Stomach (tissue), 8 donors: ENCODE measurements at regions not wholly inside any gene's neighbourhood (a gene's known extent, or its start where the extent isn't known, plus 50 kb on each side); places are given as distances from the start of the nearest gene placed in this dataset.

ENCODE experiments used
- DNase-seq, 2 donors: peaks; one replicate each; pipeline versions ENCODE4 v3.0.0 to v3.0.0-alpha.2; 2013 to 2019
- H3K27ac ChIP-seq, 5 donors: fragments of 200-600 bp in 4 of 5; sonication (generic) in 4 of 5; one replicate each; pipeline ENCODE4 v1.5.1; 2013 to 2019; ENCODE audit warnings: mild to moderate bottlenecking in 1 of 5, moderate library complexity in 1 of 5
- H3K27me3 ChIP-seq, 3 donors: fragments of 200-600 bp; sonication (generic); one replicate each; pipeline ENCODE4 v1.5.1; 2017 to 2019; ENCODE audit warnings: mixed run types in 1 of 3
- H3K36me3 ChIP-seq, 4 donors: fragments of 200-600 bp; sonication (generic); 1 replicate in 3 of 4; 2 replicates in 1 of 4; pipeline ENCODE4 v1.5.1; 2016 to 2019
- H3K4me1 ChIP-seq, 4 donors: fragments of 200-600 bp; sonication (generic); one replicate each; pipeline ENCODE4 v1.5.1; 2016 to 2019
- H3K4me3 ChIP-seq, 4 donors: fragments of 200-600 bp; sonication (generic) in 3 of 4; one replicate each; pipeline ENCODE4 v1.5.1; 2016 to 2019; ENCODE audit warnings: mild to moderate bottlenecking in 1 of 4
- H3K9me3 ChIP-seq, 4 donors: fragments of 200-600 bp; sonication (generic); one replicate each; pipeline ENCODE4 v1.5.1; 2016 to 2019
- EP300 ChIP-seq: sonication (generic); formaldehyde crosslinking; IDR thresholded peaks from one replicate; pipeline ENCODE4 v1.6.1; 2017; ENCODE audit warnings: antibody characterized with exemption
- POLR2A ChIP-seq, 4 donors: fragments of 450-650 bp; IDR thresholded peaks; one replicate each; pipeline ENCODE4 v1.6.1; 2016; ENCODE audit warnings: antibody characterized with exemption in 4 of 4, control low read depth in 2 of 4, mild to moderate bottlenecking in 1 of 4, moderate library complexity in 1 of 4
- POLR2AphosphoS5 ChIP-seq, 3 donors: sonication (generic); formaldehyde crosslinking; IDR thresholded peaks; one replicate each; pipeline ENCODE4 v1.6.1; 2016; ENCODE audit warnings: antibody characterized with exemption in 3 of 3
- WGBS, 5 donors: extraction: QIAGEN DNeasy Blood & Tissue Kit in 3 of 5; methylation state at CpG; one replicate each; pipeline versions ENCODE4 v1.1.5 to v1.1.7; 2013 to 2018; 5-methylcytosine and 5-hydroxymethylcytosine counted together
- intact Hi-C: fragments of 100-400 bp; cut with DNase I; formaldehyde crosslinking; loops from one replicate; pipeline ENCODE4 v1.15.1; 2023; ENCODE audit warnings: low total_unique reads
- TF ChIP-seq, protein P1 (sequence below), 7 experiments: fragments of 450-650 bp in 4 of 7; fragments of 200-600 bp in 3 of 7; sonication (generic) in 3 of 7; IDR thresholded peaks; one replicate each; pipeline ENCODE4 v1.5.1; 2016 to 2019; ENCODE audit warnings: antibody characterized with exemption in 7 of 7, control low read depth in 2 of 7, mild to moderate bottlenecking in 1 of 7
- donor health status: healthy with polysubstance abuse.
- donor health status: Bipolar disorder and iron deficiency.
- donor health status: healthy.

DNA sequence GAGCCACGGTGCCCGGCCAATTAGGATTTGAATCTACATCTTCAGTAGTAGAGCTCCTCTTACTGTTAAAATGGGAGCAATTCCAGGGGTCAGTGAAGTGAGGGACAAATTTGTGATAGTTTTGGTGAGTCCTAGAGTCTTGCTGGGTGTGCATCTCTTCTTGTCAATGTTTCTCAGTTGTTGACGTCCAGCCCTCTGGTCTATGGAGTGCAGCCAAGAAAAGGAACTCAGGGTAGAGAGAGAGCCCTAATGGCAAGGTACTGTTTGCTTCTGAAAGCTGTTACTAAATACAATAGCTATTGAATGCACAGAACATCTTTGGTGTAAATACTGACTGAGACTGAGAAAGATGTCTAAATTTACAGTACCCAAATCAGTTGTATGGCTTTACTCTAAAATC lies 282.5 kb upstream of the SALL1 start:
- H3K4me1 ChIP-seq = no peaks in the 10 kb centered on the region
- intact Hi-C loops = no loop called here
- no peak for TF ChIP-seq EP300
- TF ChIP-seq, protein P1, sequence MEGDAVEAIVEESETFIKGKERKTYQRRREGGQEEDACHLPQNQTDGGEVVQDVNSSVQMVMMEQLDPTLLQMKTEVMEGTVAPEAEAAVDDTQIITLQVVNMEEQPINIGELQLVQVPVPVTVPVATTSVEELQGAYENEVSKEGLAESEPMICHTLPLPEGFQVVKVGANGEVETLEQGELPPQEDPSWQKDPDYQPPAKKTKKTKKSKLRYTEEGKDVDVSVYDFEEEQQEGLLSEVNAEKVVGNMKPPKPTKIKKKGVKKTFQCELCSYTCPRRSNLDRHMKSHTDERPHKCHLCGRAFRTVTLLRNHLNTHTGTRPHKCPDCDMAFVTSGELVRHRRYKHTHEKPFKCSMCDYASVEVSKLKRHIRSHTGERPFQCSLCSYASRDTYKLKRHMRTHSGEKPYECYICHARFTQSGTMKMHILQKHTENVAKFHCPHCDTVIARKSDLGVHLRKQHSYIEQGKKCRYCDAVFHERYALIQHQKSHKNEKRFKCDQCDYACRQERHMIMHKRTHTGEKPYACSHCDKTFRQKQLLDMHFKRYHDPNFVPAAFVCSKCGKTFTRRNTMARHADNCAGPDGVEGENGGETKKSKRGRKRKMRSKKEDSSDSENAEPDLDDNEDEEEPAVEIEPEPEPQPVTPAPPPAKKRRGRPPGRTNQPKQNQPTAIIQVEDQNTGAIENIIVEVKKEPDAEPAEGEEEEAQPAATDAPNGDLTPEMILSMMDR (IDR thresholded peaks at IDR 0.05) = no peak
- no peak for TF ChIP-seq POLR2AphosphoS5 (IDR thresholded peaks at IDR 0.05)
- TF ChIP-seq POLR2A (IDR thresholded peaks at IDR 0.05) = no peak

DNA sequence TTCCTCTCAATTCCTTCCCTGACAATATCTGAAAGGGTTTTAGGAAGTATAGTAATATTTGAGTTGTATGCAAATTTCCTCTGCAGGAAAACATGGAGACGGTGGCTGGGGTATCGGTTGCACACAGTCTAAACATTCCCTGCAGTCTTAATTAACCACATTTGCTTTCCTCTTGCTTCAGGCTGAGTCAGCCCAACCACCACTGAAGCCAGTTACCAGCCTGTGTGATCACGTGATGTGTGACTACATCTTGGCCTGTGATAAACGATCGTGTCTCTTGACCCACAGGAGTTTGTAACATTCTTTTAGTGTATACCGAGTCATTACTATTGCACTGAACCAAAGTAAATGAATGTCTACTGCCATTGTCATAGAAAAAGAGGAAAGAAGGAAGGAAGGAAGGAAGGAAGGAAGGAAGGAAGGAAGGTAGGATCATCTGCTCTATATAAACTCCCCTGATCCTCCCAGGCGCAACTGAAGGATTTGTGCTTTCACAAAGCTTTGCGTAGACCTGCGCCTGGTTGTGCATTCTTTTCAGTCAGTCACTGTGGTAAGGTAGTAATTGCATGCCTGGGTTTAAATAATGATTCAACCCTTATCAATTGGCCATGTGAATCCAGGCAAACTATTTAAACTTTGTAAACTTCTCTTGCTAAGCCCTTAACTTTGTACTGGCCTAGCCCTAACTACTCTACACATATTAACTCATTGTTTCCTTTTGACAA lies 280.6 kb upstream of the SALL1 start:
- H3K4me3 ChIP-seq = no peak overlapping the region
- no peak for TF ChIP-seq POLR2A (IDR thresholded peaks at IDR 0.05)
- peak in 1 of 3 donors; percentile 53 for TF ChIP-seq POLR2AphosphoS5 (IDR thresholded peaks at IDR 0.05)
- H3K4me1 ChIP-seq = no peaks in the 10 kb centered on the region
- no peaks in the 10 kb centered on the region for H3K36me3 ChIP-seq
- no peaks in the 10 kb centered on the region for H3K9me3 ChIP-seq
- 26 to 31% (median 29%) methylated on average over 9 of the region's 9 CpGs for WGBS, 5 donors
- peak in 1 of 2 donors; percentile 58 for DNase-seq
- no peak overlapping the region for H3K27ac ChIP-seq
- H3K27me3 ChIP-seq = peaks cover 0 to 9% (median 0%) of the 10 kb centered on the region in 3 donors
- intact Hi-C loops = no loop called here

More for the DNA sequence above, 282.5 kb upstream of the SALL1 start:
- H3K4me3 ChIP-seq = no peak overlapping the region
- H3K27me3 ChIP-seq = peaks cover 0 to 9% (median 0%) of the 10 kb centered on the region in 3 donors
- H3K9me3 ChIP-seq = no peaks in the 10 kb centered on the region
- no peak for DNase-seq
- 44 to 61% (median 49%) methylated on average over 3 of the region's 3 CpGs for WGBS, 5 donors
- no peaks in the 10 kb centered on the region for H3K36me3 ChIP-seq
- H3K27ac ChIP-seq = no peak overlapping the region

DNA sequence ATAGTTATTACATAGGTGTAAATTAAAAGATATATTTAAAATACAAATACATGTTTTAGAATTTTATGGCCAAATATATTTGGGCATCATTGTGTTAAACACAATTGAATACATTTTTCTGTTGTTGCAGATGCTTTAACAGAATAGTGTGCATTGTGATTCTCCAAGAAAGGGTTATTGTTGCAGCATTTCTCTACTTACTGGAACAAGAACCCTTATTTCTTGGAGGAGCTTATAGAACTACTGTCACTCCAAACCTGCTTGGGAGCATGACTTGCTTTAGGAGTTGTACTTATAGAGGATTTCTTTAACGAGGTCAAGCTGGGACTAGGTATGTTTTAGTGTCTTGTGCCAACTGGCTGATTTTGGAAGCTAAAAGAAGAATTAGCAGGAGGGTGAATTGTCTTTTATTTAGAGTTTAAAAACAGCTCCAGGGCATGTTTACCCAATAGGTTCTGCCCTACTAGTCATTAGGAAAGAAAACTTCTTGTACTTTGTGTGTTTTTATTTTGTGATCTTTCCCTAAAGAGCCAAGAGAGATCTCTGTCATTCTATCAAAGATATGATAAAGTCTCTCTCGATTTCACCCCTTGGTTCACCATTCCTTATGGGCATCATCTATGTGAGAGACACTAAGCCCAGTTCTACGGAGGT lies 279.8 kb upstream of the SALL1 start:
- Histone ChIP-seq H3K27me3 (peaks cover 0 to 9% (median 0%) of the 10 kb centered on the region in 3 donors), H3K27ac (no peak overlapping the region), H3K4me1 (no peaks in the 10 kb centered on the region), H3K36me3 (no peaks in the 10 kb centered on the region), H3K9me3 (no peaks in the 10 kb centered on the region), H3K4me3 (no peak overlapping the region)
- TF ChIP-seq, protein P1 (IDR thresholded peaks at IDR 0.05) = no peak
- TF ChIP-seq POLR2A (IDR thresholded peaks at IDR 0.05) = no peak
- TF ChIP-seq EP300 = no peak
- DNase-seq = no peak
- 57 to 66% (median 63%) methylated on average over 3 of the region's 3 CpGs for WGBS, 5 donors
- intact Hi-C loops = no loop called here

DNA sequence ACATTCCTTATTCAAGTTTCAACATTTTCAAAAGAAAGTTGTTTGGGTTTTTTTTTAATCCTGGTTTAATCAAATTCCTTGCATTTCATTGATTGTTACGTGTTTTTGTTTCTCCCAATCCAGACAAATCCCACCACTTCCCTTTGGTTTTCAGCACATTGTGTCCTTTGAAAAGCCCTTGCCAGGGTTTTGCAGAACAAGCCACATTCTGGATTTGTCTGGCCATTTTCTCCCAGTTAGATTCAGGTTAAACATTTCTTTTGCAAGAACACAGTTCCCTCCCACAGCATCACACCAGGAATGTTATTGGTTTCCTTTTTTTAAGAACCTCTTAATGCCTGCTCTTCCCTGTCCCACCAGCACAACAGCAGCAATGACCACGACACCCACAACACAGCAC lies 278.0 kb upstream of the SALL1 start:
- intact Hi-C loops = no loop called here
- 65 to 79% (median 71%) methylated on average over 2 of the region's 2 CpGs for WGBS, 5 donors
- H3K27me3 ChIP-seq = peaks cover 0 to 9% (median 0%) of the 10 kb centered on the region in 3 donors
- no peaks in the 10 kb centered on the region for H3K36me3 ChIP-seq
- TF ChIP-seq, protein P1 (IDR thresholded peaks at IDR 0.05) = no peak
- no peak for TF ChIP-seq EP300
- no peak for TF ChIP-seq POLR2AphosphoS5 (IDR thresholded peaks at IDR 0.05)
- TF ChIP-seq POLR2A (IDR thresholded peaks at IDR 0.05) = no peak
- no peaks in the 10 kb centered on the region for H3K4me1 ChIP-seq
- H3K4me3 ChIP-seq = no peak overlapping the region
- no peak overlapping the region for H3K27ac ChIP-seq
- no peak for DNase-seq
- H3K9me3 ChIP-seq = no peaks in the 10 kb centered on the region

DNA sequence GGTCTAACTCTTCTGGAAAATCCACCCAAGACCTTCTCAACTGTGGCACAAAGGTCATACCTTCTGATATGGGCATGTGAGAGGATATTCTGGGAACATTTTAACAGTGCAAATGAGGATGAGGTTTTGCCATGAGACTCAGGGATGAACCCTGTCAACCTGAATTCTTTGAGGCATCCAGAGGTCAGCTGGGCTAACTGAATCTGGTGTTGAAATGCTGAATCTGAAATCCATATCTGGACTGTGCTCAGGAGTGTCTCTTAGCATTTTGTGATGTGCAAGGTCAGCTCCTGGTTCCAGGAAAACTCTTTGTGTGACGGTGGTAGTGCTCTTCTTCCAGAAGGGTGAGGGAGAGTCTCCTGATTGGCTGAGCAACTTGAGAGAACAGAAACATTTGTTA lies 276.0 kb upstream of the SALL1 start:
- no peaks in the 10 kb centered on the region for H3K36me3 ChIP-seq
- H3K4me3 ChIP-seq = no peak overlapping the region
- no peak overlapping the region for H3K27ac ChIP-seq
- H3K4me1 ChIP-seq = no peaks in the 10 kb centered on the region
- 18 to 42% (median 41%) methylated on average over 1 of the region's 1 CpG for WGBS, 5 donors
- DNase-seq = no peak
- TF ChIP-seq POLR2A (IDR thresholded peaks at IDR 0.05) (no peak), POLR2AphosphoS5 (IDR thresholded peaks at IDR 0.05) (no peak), EP300 (no peak)
- TF ChIP-seq, protein P1 (IDR thresholded peaks at IDR 0.05) = no peak
- peaks cover 0 to 4% (median 0%) of the 10 kb centered on the region in 3 donors for H3K27me3 ChIP-seq
- intact Hi-C loops = no loop called here
- H3K9me3 ChIP-seq = no peaks in the 10 kb centered on the region
